Spleen (tissue), 7 donors: ENCODE measurements at regions not wholly inside any gene's neighbourhood (a gene's known extent, or its start where the extent isn't known, plus 50 kb on each side); places are given as distances from the start of the nearest gene placed in this dataset.

Source experiments
- CTCF ChIP-seq, 11 experiments: fragments of 200-600 bp in 7 of 11; fragments of 450-650 bp in 4 of 11; sonication (generic) in 4 of 11; IDR thresholded peaks in 8 of 11; conservative IDR thresholded peaks in 3 of 11; 1 replicate in 7 of 11; 2 replicates in 4 of 11; pipeline versions ENCODE4 v1.4.0 to v1.8.0; 2016 to 2021; ENCODE audit warnings: antibody characterized with exemption in 11 of 11, inconsistent platforms in 4 of 11, mild to moderate bottlenecking in 1 of 11
- POLR2A ChIP-seq, 3 donors: fragments of 450-650 bp; IDR thresholded peaks; one replicate each; pipeline ENCODE4 v1.5.1; 2017; ENCODE audit warnings: antibody characterized with exemption in 3 of 3, mild to moderate bottlenecking in 1 of 3
- POLR2AphosphoS5 ChIP-seq, 3 donors: sonication (generic); formaldehyde crosslinking; IDR thresholded peaks; one replicate each; pipeline ENCODE4 v1.5.1; 2017; ENCODE audit warnings: antibody characterized with exemption in 3 of 3
- donor health status: DM: no; HTN: no; CAD: no; lungs with moderate emphysema.
- donor health status: DM: no; HTN: no; CAD: no.
- donor health status: DM: no; HTN: no; CAD: no.

GRCh38 chr13:23991119-23991518, 93.8 kb upstream of the C1QTNF9B start:
- TF ChIP-seq CTCF (IDR thresholded peaks at IDR 0.05 in 8 of 11, conservative IDR thresholded peaks at IDR 0.05 in 3 of 11) (no peak), POLR2A (IDR thresholded peaks at IDR 0.05) (no peak), POLR2AphosphoS5 (IDR thresholded peaks at IDR 0.05) (no peak)
